ENCODE measurements at regions not wholly inside any gene's neighbourhood (a gene's known extent, or its start where the extent isn't known, plus 50 kb on each side); places are given as distances from the start of the nearest gene placed in this dataset.
"Not testable (repeated sequence)": the region's sequence is repeated elsewhere in the genome, so short reads cannot be mapped to it uniquely, and the experiment has no call there.

- DNase-seq (ENCODE audit: low spot score in 2 of 2); FAIRE-seq: not testable (repeated sequence)
Measured at GRCh38 chr9:753734-754133, 87.8 kb upstream of the DMRT1 start.

GRCh38 chr9:754150-754931 is 87.2 kb upstream of the DMRT1 start:
- no peak for DNase-seq (ENCODE audit: low spot score in 2 of 2)
- FAIRE-seq: no peak

GRCh38 chr9:755454-756381 is 85.8 kb upstream of the DMRT1 start:
- no peak for FAIRE-seq
- no peak for DNase-seq (ENCODE audit: low spot score in 2 of 2)

DNA sequence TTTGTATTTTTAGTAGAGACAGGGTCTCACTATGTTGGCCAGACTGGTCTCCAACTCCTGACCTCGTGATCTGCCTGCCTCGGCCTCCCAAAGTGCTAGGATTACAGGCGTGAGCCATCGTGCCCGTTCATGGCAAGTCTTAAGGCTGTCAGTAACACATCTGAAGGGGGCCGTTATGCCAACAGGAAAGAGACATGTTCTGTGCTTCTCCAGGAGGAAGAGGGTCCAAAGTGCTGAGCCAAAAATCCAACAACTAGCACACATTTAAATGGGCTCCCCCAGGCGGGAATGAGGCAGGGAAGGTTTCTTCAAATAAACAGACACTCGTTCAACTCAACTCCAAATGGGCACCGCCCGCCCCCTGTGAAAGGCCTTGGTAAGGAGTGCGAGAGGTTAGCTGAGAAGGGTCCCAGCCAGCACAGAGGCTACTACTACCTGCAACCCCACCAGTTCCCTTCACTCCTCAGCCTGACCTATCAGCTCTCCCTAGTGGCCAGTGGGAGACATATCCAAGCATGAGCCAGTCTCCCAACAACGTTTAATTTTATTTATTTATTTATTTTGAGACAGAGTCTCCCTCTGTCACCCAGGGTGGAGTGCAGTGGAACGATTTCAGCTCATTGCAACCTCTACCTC is 84.1 kb upstream of the DMRT1 start:
- DNase-seq (ENCODE audit: low spot score in 2 of 2) (peak in 1 of 2 donors; percentile 49), FAIRE-seq (no peak)

GRCh38 chr9:758146-758545 is 83.4 kb upstream of the DMRT1 start:
- no peak for FAIRE-seq
- no peak for DNase-seq (ENCODE audit: low spot score in 2 of 2)

DNA sequence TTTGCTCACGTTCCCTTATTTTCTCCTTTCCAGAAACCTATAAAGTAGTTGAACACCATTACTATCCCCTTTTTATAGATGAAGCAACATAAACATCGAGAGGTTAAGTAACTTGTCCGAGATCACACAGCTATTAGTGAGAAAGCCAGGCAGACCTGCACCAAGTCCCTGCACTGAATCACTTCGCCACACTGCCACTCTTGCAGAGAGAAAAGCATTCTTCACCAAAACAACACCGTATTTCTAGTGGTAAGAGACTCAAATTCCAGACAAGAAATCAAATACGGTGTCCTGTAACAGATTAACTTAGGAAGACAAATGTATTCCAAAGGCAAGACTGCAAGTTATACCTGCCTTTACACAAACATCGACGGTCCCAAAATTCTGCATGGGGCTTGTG is 82.0 kb upstream of the DMRT1 start:
- FAIRE-seq (no peak), DNase-seq (ENCODE audit: low spot score in 2 of 2) (no peak)

- no peak for DNase-seq (ENCODE audit: low spot score in 2 of 2)
- no peak for FAIRE-seq
Measured at GRCh38 chr9:759983-760736, 81.3 kb upstream of the DMRT1 start.

DNA sequence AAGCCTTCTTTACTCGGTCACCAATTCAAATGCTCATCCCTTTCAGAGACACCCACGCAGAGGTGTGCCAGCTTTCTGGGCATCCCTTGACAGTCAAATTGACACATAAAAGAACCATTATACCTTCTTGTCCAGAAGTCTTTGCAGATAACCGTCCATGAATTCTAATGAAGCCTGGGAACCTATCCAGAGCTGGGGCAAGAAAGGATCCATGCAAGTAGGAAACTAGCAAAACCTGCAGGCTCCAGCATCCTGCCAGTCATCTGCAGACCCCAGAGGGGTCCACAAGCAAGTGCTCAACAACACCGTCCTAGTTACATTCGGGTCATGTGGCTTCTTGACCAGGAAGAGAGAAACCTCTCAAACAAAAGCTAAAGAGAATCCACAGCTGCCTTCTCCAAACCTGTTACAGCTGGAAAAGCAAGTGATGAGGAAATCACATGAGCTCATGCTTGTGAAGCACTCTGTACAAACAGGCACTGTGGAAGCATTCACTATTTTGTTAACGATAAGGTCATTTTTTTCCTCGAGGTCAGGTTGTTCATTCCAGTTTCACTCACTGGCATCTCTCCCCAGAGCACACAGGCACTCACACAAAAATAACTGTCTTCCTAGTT is 80.2 kb upstream of the DMRT1 start:
- DNase-seq (ENCODE audit: low spot score in 2 of 2) (no peak), FAIRE-seq (no peak)

DNA sequence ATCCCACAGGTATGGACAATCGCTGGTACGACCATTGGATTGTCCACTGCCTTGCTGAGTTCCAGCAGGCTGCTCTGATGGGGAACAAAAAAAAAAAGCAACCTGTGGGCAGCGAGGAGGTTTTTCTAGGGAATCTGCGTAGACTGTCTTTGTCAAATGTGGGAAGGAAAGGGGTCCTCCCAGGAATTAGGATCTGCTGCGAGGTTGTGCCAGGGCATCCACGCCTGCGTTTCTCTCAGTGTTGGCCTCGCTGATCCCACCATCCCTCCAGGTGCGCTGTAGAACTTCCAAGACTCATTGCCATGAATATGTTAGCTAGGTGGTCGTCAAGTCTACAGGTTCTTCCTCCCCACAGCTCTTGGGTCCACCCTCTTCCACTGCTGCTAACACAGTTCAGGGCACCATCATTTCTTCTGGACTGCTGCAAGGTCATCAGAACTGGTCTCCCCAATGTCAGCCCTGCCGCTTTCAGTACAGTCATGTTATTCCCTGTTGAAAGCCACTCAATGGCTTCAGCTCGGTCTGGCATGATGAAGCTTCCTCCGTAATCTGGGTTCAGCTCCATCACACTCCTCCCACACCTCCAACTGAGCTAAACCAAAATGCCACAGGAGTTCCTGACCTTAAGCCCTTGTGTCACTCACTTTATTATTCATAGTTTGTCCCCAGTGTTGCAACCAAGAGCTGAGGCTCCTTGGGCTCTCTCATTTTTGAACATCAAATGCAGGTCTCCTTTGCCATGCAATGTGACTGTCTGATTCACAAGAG is 79.5 kb upstream of the DMRT1 start:
- FAIRE-seq: no peak

GRCh38 chr9:763692-764091 is 77.8 kb upstream of the DMRT1 start:
- no peak for DNase-seq (ENCODE audit: low spot score in 2 of 2)
- FAIRE-seq: peak; percentile 47

More for the DNA sequence above, 79.5 kb upstream of the DMRT1 start:
- DNase-seq (ENCODE audit: low spot score in 2 of 2): no peak

DNA sequence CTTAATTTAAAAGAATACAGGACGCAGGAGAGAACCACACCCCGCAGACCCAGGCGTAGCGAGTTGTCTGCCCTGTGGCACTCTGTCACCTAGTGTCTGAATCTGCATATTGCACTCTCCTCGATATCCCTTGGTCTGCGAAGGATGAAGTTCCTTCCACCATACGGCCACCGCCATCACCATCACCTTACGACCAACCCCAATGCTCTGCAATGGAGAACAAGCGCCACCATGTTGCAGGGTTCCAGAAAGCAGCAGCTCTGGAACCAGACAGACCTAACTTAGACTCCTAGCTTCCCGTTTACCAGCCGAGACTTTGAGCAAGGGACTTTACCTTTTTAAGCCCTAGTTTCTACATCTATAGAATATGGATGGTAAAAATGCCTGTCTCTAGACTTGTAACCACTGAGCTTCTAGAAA is 77.4 kb upstream of the DMRT1 start:
- DNase-seq (ENCODE audit: low spot score in 2 of 2) (peak in 1 of 2 donors; percentile 54), FAIRE-seq (no peak)

- FAIRE-seq (no peak), DNase-seq (ENCODE audit: low spot score in 2 of 2) (no peak)
Measured at GRCh38 chr9:764986-765385, 76.5 kb upstream of the DMRT1 start.

DNA sequence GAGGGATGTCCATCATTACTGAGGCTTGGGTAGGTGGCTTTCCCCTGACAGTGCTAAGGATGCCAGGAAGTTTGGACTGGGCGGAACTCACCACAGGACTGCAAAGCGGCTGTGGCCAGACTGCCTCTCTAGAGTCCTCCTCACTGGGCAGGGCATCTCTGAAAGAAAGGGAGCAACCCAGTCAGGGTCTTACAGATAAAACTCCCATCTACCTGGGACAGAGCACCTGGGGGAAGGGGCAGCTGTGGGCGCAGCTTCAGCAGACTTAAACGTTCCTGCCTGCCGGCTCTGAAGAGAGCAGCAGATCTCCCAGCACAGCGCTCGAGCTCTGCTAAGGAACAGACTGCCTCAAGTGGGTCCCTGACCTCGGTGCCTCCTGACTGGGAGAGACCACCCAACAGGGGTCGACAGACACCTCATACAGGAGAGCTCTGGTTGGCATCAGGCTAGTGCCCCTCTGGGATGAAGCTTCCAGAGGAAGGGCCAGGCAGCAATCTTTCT is 74.4 kb upstream of the DMRT1 start:
- FAIRE-seq; DNase-seq (ENCODE audit: low spot score in 2 of 2): not testable (repeated sequence)

- DNase-seq (ENCODE audit: low spot score in 2 of 2): no peak
- FAIRE-seq: no peak
Measured at GRCh38 chr9:776086-776485, 65.4 kb upstream of the DMRT1 start.

GRCh38 chr9:777978-778377 is 63.5 kb upstream of the DMRT1 start:
- no peak for FAIRE-seq
- no peak for DNase-seq (ENCODE audit: low spot score in 2 of 2)

DNA sequence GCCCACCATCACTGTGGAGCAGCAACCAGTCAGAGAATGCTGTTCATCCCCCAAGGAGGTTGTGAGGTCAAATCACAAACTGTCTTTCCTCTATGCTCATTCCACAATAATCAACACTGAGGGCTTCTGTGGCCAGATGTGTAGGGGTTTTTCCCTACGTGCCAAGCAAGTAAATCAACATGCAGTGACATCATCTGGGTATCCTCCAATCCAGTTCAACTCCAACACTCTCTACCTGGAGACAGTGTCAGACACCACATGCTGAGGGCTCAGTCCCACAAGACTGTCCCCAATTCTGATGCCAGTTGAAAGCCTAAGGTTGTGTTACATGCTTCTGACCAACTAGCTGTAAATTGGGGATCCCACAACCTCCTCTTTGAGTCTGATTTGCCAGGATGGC is 57.3 kb upstream of the DMRT1 start:
- no peak for DNase-seq (ENCODE audit: low spot score in 2 of 2)

GRCh38 chr9:784916-785315 is 56.6 kb upstream of the DMRT1 start:
- DNase-seq (ENCODE audit: low spot score in 2 of 2) (no peak), FAIRE-seq (no peak)

More for the DNA sequence above, 57.3 kb upstream of the DMRT1 start:
- FAIRE-seq: no peak

DNA sequence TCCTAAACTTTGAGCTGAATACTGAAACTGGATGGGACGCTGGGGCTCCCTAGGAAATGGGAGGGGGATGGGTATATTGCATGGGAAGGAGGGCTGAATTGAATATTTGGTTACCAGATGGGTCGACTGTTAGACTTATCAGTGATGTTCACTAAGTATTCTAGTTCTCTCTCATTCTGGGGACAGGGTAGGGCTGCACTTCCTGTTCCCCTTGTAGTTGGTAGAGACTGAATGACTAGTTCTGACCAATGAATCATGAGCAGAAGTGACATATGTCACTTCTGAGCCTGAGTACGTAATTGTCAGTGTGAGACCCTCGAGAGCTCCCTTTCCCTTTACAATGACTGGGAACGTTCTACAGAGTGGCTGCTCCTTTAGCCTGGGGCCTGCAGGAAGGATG is 55.5 kb upstream of the DMRT1 start:
- no peak for FAIRE-seq
- no peak for DNase-seq (ENCODE audit: low spot score in 2 of 2)

DNA sequence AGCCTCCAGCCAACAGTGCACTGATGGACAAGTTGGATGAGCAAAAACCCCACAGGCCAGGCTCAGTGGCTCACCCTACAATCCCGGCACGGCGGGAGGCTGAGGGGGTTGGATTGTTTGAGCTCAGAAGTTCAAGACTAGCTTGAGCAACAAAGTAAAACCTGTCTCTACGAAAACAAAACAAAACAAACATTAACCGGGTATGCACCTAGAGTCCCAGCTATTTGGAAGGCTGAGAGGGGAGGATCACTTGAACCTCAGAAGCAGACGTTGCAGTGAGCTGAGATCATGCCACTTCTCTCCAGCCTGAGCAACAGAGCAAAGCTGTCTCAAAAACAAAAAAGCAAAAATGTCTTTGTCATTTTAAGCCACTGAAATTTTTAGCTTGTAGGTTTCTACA is 55.1 kb upstream of the DMRT1 start:
- FAIRE-seq (no peak), DNase-seq (ENCODE audit: low spot score in 2 of 2) (no peak)
